H9 (cell line): ENCODE measurements at regions not wholly inside any gene's neighbourhood (a gene's known extent, or its start where the extent isn't known, plus 50 kb on each side); places are given as distances from the start of the nearest gene placed in this dataset.

Source experiments
- DNase-seq: peaks from one replicate; pipeline ENCODE4 v3.0.0-alpha.2; 2017
- H2AFZ ChIP-seq: one replicate; pipeline ENCODE4 v1.6.1; 2013; ENCODE audit warnings: mild to moderate bottlenecking, low read length, control low read depth, moderate library complexity
- H2AK5ac ChIP-seq: 2 replicates; pipeline ENCODE4 v1.6.1; 2013; ENCODE audit warnings: low read length, control low read depth, mixed read lengths; ENCODE audit not compliant: insufficient read length
- H2BK120ac ChIP-seq: one replicate; pipeline ENCODE4 v1.6.1; 2013; ENCODE audit warnings: low read depth, mild to moderate bottlenecking, low read length, control low read depth, inconsistent platforms; ENCODE audit not compliant: poor library complexity, severe bottlenecking
- H2BK12ac ChIP-seq: 2 replicates; pipeline ENCODE4 v1.6.1; 2013; ENCODE audit warnings: low read length, control low read depth, mixed read lengths, low read depth; ENCODE audit not compliant: insufficient read length
- H2BK15ac ChIP-seq: 2 replicates; pipeline ENCODE4 v1.6.1; 2013; ENCODE audit warnings: low read depth, low read length, control low read depth
- H2BK20ac ChIP-seq: one replicate; pipeline ENCODE4 v1.6.1; 2013; ENCODE audit warnings: low read depth, mild to moderate bottlenecking, low read length, control low read depth, inconsistent platforms; ENCODE audit not compliant: poor library complexity, severe bottlenecking
- H2BK5ac ChIP-seq: 2 replicates; pipeline ENCODE4 v1.6.1; 2013; ENCODE audit warnings: low read length, control low read depth, mixed read lengths; ENCODE audit not compliant: insufficient read length
- H3K14ac ChIP-seq: 2 replicates; pipeline ENCODE4 v1.6.1; 2013; ENCODE audit warnings: low read length, control low read depth; ENCODE audit not compliant: insufficient read depth
- H3K18ac ChIP-seq: 2 replicates; pipeline ENCODE4 v1.6.1; 2013; ENCODE audit warnings: low read depth, mild to moderate bottlenecking, mixed read lengths, low read length, control low read depth; ENCODE audit not compliant: insufficient read length
- H3K23ac ChIP-seq: 2 replicates; pipeline ENCODE4 v1.6.1; 2013; ENCODE audit warnings: low read length, control low read depth, mixed read lengths, low read depth; ENCODE audit not compliant: insufficient read length
- H3K23me2 ChIP-seq: 2 replicates; pipeline ENCODE4 v1.6.1; 2013; ENCODE audit warnings: low read depth, mild to moderate bottlenecking, mixed read lengths, low read length, control low read depth; ENCODE audit not compliant: insufficient read length, poor library complexity, severe bottlenecking
- H3K27ac ChIP-seq: 2 replicates; pipeline ENCODE4 v1.5.1; 2013; ENCODE audit warnings: low read length, control low read depth, mixed read lengths, low read depth; ENCODE audit not compliant: insufficient read length
- H3K27me3 ChIP-seq: 2 replicates; pipeline ENCODE4 v1.6.1; 2013; ENCODE audit warnings: low read length, control low read depth, inconsistent platforms; ENCODE audit not compliant: insufficient read depth
- H3K4ac ChIP-seq: 2 replicates; pipeline ENCODE4 v1.6.1; 2013; ENCODE audit warnings: low read depth, mild to moderate bottlenecking, control low read depth, inconsistent platforms, low read length, moderate library complexity
- H3K4me1 ChIP-seq: 2 replicates; pipeline ENCODE4 v1.6.1; 2013; ENCODE audit warnings: low read length, control low read depth, inconsistent platforms; ENCODE audit not compliant: insufficient read depth
- H3K4me2 ChIP-seq: 2 replicates; pipeline ENCODE4 v1.6.1; 2013; ENCODE audit warnings: low read length, control low read depth, mixed read lengths; ENCODE audit not compliant: insufficient read length, insufficient read depth
- H3K56ac ChIP-seq: 2 replicates; pipeline ENCODE4 v1.6.1; 2013; ENCODE audit warnings: low read depth, mild to moderate bottlenecking, mixed read lengths, low read length, control low read depth; ENCODE audit not compliant: insufficient read length
- H3K79me1 ChIP-seq: 2 replicates; pipeline ENCODE4 v1.6.1; 2013; ENCODE audit warnings: low read depth, mild to moderate bottlenecking, moderate library complexity, low read length, control low read depth, inconsistent platforms; ENCODE audit not compliant: insufficient read depth, poor library complexity, severe bottlenecking
- H3K79me2 ChIP-seq: 2 replicates; pipeline ENCODE4 v1.6.1; 2013; ENCODE audit warnings: low read length, control low read depth, inconsistent platforms; ENCODE audit not compliant: insufficient read depth
- H3K9ac ChIP-seq: 2 replicates; pipeline ENCODE4 v1.6.1; 2013; ENCODE audit warnings: low read length, control low read depth, mixed read lengths; ENCODE audit not compliant: insufficient read length; ENCODE audit errors: extremely low read depth
- H3K9me3 ChIP-seq: one replicate; pipeline ENCODE4 v1.6.1; 2013; ENCODE audit warnings: low read depth, low read length, inconsistent platforms; ENCODE audit not compliant: control insufficient read depth
- H3T11ph ChIP-seq: one replicate; pipeline ENCODE4 v1.6.1; 2013; ENCODE audit warnings: mild to moderate bottlenecking, low read length, control low read depth, inconsistent platforms
- H4K20me1 ChIP-seq: one replicate; pipeline ENCODE4 v1.6.1; 2013; ENCODE audit not compliant: control insufficient read depth, insufficient read length, insufficient read depth
- H4K5ac ChIP-seq: 2 replicates; pipeline ENCODE4 v1.6.1; 2013; ENCODE audit warnings: low read depth, mild to moderate bottlenecking, mixed read lengths, low read length, control low read depth; ENCODE audit not compliant: insufficient read length
- H4K8ac ChIP-seq: replicated peaks from 2 replicates; pipeline ENCODE4 v1.6.1; 2013; ENCODE audit warnings: low read length, control low read depth, mixed read lengths, low read depth; ENCODE audit not compliant: insufficient read length
- H4K91ac ChIP-seq: 2 replicates; pipeline ENCODE4 v1.6.1; 2013; ENCODE audit warnings: low read depth, mild to moderate bottlenecking, moderate library complexity, mixed read lengths, low read length, control low read depth; ENCODE audit not compliant: insufficient read length
- H3K27ac Mint-ChIP-seq, 3 experiments: 2 replicates in 2 of 3; 3 replicates in 1 of 3; pipeline ENCODE4 v1.8.0; 2020 to 2021; ENCODE audit warnings: mixed read lengths in 3 of 3, mild to moderate bottlenecking in 1 of 3, moderate library complexity in 1 of 3
- H3K27me3 Mint-ChIP-seq: 2 replicates; pipeline ENCODE4 v1.8.0; 2021; ENCODE audit warnings: low read depth, mild to moderate bottlenecking, moderate library complexity, mixed read lengths
- H3K36me3 Mint-ChIP-seq, 3 experiments: 2 replicates in 2 of 3; 3 replicates in 1 of 3; pipeline ENCODE4 v1.8.0; 2020 to 2021; ENCODE audit warnings: low read depth in 3 of 3, mixed read lengths in 3 of 3; ENCODE audit not compliant: insufficient read depth in 1 of 3
- H3K4me1 Mint-ChIP-seq, 2 experiments: 2 replicates each; pipeline ENCODE4 v1.8.0; 2020; ENCODE audit warnings: mixed read lengths in 2 of 2
- H3K4me3 Mint-ChIP-seq, 2 experiments: 2 replicates in 1 of 2; 3 replicates in 1 of 2; pipeline ENCODE4 v1.8.0; 2020 to 2021; ENCODE audit warnings: mild to moderate bottlenecking in 2 of 2, mixed read lengths in 2 of 2, moderate library complexity in 1 of 2
- H3K9me3 Mint-ChIP-seq, 2 experiments: 2 replicates in 1 of 2; 3 replicates in 1 of 2; pipeline ENCODE4 v1.8.0; 2020; ENCODE audit warnings: mild to moderate bottlenecking in 2 of 2, mixed read lengths in 2 of 2, moderate library complexity in 1 of 2
- WGBS: extraction: QIAGEN DNeasy Blood & Tissue Kit; methylation state at CpG from one replicate; pipeline ENCODE4 v1.1.7; 2013; ENCODE audit warnings: missing lambda C conversion rate, low lambda C conversion rate, mixed read lengths; ENCODE audit not compliant: insufficient read length; ENCODE audit errors: extremely low coverage; 5-methylcytosine and 5-hydroxymethylcytosine counted together
- TF ChIP-seq, protein P1 (sequence below): fragments of 200-600 bp; sonication (generic); conservative IDR thresholded peaks from 3 replicates; pipeline ENCODE4 v1.8.0; 2021; ENCODE audit warnings: antibody characterized with exemption, mild to moderate bottlenecking

DNA sequence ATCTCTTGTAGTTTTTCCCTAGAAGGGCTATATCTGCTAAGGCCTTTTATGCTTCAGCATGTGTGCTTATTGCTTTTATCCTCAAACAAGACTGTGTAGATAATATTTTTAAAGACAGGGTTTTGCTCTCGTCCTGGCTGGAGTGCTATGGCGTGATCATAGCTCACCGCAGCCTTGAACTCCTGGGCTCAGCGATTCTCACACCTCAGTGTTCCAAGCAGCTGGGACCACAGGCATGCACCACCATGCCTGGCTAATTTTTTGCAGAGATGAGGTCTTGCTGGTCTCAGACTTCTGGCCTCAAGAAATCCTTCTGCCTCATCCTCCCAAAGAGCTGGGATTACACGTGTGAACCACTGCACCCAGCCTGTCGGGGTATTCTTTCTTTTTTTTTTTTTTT lies 137.3 kb upstream of the SCAF11 start:
- no peaks in the 10 kb centered on the region for H3K79me1 ChIP-seq
- Mint-ChIP-seq H3K9me3 (no peaks in the 10 kb centered on the region), H3K36me3 (no peaks in the 10 kb centered on the region), H3K4me3 (no peak overlapping the region), H3K27me3 (peaks cover under 1% of the 10 kb centered on the region; the same call in 1 of the 2 replicates), H3K27ac (no peak overlapping the region), H3K4me1 (peaks cover 5% of the 10 kb centered on the region in 2 experiments; a peak in 1 of 4 replicates)
- no peak overlapping the region for H2BK15ac ChIP-seq
- H3K56ac ChIP-seq = no peak overlapping the region
- no peak overlapping the region for H3K4me2 ChIP-seq
- no peaks in the 10 kb centered on the region for H3K27me3 ChIP-seq
- no peaks in the 10 kb centered on the region for H4K20me1 ChIP-seq
- H2BK120ac ChIP-seq = no peak overlapping the region
- no peak overlapping the region for H2BK20ac ChIP-seq
- H2BK5ac ChIP-seq = no peak overlapping the region
- H3K23me2 ChIP-seq = no peaks in the 10 kb centered on the region
- no peak overlapping the region for H2BK12ac ChIP-seq
- TF ChIP-seq, protein P1, sequence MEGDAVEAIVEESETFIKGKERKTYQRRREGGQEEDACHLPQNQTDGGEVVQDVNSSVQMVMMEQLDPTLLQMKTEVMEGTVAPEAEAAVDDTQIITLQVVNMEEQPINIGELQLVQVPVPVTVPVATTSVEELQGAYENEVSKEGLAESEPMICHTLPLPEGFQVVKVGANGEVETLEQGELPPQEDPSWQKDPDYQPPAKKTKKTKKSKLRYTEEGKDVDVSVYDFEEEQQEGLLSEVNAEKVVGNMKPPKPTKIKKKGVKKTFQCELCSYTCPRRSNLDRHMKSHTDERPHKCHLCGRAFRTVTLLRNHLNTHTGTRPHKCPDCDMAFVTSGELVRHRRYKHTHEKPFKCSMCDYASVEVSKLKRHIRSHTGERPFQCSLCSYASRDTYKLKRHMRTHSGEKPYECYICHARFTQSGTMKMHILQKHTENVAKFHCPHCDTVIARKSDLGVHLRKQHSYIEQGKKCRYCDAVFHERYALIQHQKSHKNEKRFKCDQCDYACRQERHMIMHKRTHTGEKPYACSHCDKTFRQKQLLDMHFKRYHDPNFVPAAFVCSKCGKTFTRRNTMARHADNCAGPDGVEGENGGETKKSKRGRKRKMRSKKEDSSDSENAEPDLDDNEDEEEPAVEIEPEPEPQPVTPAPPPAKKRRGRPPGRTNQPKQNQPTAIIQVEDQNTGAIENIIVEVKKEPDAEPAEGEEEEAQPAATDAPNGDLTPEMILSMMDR = no peak
- WGBS = no CpG with 5 or more reads among the region's 6 CpGs
- no peak overlapping the region for H4K8ac ChIP-seq
- H3K9ac ChIP-seq = no peak overlapping the region
- H2AFZ ChIP-seq = no peak overlapping the region
- H2AK5ac ChIP-seq = no peak overlapping the region
- H3K23ac ChIP-seq = no peak overlapping the region
- H3K4ac ChIP-seq = no peak overlapping the region
- no peak overlapping the region for H3K18ac ChIP-seq
- no peaks in the 10 kb centered on the region for H3K79me2 ChIP-seq
- no peak overlapping the region for H4K5ac ChIP-seq
- no peaks in the 10 kb centered on the region for H3K4me1 ChIP-seq
- no peak overlapping the region for H4K91ac ChIP-seq
- no peak overlapping the region for H3K27ac ChIP-seq
- H3T11ph ChIP-seq = no peak overlapping the region
- no peak for DNase-seq
- H3K14ac ChIP-seq = no peak overlapping the region
- H3K9me3 ChIP-seq = no peaks in the 10 kb centered on the region
